Epithelial cell of esophagus (primary cell): ENCODE measurements at regions not wholly inside any gene's neighbourhood (a gene's known extent, or its start where the extent isn't known, plus 50 kb on each side); places are given as distances from the start of the nearest gene placed in this dataset.

Experiments
- DNase-seq: peaks from one replicate; pipeline ENCODE4 v3.0.0; 2010; ENCODE audit warnings: low read depth
- H3K4me3 ChIP-seq: 2 replicates; pipeline ENCODE4 v1.5.1; 2011; ENCODE audit warnings: mild to moderate bottlenecking, low read length, control low read depth
- TF ChIP-seq, protein P1 (sequence below): IDR thresholded peaks from 2 replicates; pipeline ENCODE4 v1.5.1; 2011; ENCODE audit warnings: low read depth, mild to moderate bottlenecking, low read length, control low read depth, inconsistent platforms; ENCODE audit not compliant: insufficient read depth; ENCODE audit errors: missing control alignments

DNA sequence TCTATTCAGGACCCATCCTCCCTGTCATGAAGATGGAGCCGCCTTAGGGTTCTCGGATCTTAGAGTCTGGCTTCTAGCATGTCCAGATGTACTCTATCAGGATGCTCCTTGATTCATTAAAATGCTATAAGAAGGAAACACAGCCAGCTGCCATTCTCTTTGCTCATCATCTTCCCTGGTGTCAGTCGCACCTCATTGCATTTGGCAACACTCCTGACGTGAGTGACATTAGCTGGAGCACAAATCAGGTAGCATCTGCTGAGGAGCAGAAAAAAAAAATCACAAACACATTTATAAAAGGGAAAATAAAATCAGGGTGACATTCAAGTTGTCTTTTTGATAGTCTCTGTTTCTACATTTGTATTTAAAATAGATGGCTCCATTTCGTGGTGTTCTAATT is 226.1 kb upstream of the NMUR2 start:
- no peak for DNase-seq
- no peak overlapping the region for H3K4me3 ChIP-seq
- TF ChIP-seq, protein P1, sequence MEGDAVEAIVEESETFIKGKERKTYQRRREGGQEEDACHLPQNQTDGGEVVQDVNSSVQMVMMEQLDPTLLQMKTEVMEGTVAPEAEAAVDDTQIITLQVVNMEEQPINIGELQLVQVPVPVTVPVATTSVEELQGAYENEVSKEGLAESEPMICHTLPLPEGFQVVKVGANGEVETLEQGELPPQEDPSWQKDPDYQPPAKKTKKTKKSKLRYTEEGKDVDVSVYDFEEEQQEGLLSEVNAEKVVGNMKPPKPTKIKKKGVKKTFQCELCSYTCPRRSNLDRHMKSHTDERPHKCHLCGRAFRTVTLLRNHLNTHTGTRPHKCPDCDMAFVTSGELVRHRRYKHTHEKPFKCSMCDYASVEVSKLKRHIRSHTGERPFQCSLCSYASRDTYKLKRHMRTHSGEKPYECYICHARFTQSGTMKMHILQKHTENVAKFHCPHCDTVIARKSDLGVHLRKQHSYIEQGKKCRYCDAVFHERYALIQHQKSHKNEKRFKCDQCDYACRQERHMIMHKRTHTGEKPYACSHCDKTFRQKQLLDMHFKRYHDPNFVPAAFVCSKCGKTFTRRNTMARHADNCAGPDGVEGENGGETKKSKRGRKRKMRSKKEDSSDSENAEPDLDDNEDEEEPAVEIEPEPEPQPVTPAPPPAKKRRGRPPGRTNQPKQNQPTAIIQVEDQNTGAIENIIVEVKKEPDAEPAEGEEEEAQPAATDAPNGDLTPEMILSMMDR: no peak

DNA sequence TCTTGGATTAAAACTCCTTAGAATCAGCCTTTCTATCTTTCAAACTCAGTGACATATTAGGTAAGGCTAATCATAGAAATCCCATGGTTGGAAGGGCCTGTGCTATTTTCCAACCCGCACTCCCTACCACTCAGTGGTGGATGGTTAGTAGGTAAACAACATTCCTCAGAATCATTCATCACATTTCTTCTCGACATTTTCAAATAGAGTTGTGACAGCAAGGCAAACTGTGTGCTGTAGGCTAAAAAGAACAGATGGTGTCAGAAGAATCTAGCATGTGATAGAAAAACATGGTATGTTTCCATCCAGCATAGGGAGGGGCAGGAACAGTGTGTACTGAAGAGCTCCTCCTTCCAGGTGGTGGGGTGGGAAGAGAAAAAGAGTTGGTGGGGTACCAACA is 227.3 kb upstream of the NMUR2 start:
- DNase-seq: no peak
- TF ChIP-seq, protein P1: no peak
- no peak overlapping the region for H3K4me3 ChIP-seq

DNA sequence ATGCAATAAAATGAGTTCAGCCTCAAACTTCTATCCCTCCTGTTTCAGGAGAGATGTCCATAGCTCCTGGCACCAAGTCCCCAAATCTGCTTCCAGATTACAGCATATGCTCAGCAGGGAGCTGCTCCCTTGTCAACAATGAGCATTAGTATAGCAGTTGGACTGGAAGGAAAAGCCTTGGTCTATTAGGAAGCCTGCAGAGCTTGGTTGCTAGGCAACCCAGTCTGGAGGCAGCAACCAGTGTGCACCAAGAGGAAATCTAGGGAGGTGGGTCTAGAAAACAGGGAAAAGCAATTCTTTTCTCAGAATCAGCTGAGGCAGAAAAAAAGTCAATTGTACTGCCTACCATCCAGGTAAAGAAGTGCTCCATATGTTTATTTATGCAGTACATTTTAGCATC is 229.5 kb upstream of the NMUR2 start:
- DNase-seq: no peak
- H3K4me3 ChIP-seq: no peak overlapping the region

DNA sequence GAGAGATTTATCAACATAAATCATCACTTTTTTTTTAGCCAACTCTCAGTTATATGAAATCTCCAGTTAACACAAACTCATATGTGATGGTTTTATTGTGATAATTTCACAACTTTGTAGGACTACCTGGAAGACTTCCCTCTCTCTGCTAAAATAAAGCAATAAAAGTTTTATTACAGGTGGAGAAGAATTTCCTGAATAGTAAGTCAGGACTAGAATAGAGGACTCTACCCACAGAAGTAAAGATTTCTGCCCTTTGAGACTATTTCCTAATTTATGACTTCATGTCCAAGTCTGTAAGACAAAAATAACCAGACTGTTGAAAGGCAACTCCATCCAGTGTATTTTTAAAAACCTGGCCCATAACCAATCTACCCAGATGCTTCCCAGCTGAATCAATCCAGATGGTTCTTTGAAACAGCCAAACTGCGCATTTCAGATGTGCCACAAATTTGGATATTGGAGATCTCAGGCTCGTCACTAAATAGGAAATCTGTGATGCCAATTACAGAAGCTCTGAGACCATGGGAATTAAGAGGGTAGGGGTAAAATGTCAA is 234.0 kb upstream of the NMUR2 start:
- TF ChIP-seq, protein P1: no peak
- DNase-seq: no peak
- no peak overlapping the region for H3K4me3 ChIP-seq

More for the DNA sequence above, 229.5 kb upstream of the NMUR2 start:
- TF ChIP-seq, protein P1: no peak

DNA sequence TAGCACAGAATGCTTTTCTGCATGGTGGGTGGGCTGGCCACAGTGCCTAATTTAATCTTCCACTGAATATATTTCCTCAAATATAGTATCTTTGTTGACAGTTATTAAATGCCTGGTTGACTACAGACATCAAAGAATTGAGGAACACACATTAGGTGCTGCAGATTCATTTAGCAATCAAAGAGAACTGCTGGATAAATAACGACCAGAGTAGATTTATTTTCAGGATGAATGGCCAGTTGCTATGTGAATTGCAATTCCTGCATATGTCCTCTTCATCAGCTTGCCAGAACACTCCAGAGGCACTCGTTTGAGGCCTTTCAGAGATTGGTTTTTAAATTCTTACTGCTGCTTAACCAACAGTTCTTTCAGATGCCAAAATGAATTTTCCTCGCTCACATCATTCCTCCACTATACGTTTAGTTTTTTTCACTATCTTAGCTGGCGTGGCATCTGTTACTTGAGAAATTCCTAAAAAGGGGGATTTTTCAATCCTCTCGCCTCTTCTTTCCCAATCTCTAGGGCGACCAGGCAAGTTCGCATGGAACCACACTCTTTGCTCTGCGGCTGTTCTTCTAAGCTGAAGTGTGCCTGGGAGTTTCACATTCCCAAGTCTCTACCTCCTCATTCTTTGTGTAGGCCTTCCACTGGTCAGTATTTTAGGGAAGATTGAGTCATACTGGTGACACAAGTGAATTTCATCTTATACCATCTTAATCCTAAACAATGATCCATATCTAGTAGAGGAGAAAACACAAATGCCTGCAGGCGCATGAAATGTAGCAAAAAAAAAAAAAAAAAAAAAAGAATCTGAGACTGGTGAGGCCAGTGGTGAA is 237.1 kb upstream of the NMUR2 start:
- DNase-seq: no peak
- no peak overlapping the region for H3K4me3 ChIP-seq
- TF ChIP-seq, protein P1: no peak

DNA sequence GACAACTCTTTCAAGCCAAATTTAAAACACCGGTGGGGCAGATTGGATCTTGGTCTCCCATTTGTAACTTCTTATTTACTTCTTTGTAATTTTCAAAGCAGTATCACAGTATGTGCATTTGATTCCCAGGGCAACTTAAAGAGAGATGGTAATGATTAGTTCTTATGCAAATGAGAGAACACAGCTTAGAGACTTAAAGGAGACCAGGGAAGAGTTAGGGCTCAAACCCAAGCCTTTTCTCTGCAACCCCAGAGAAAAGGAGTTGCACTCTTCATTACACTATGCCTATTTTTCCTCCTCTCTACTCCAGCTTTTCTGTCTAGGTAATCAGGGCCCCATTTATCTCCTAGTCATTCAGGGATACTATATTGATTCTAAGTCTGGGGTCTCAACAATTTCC is 237.8 kb upstream of the NMUR2 start:
- no peak for DNase-seq
- TF ChIP-seq, protein P1: no peak
- H3K4me3 ChIP-seq: no peak overlapping the region
